ENCODE measurements at regions not wholly inside any gene's neighbourhood (a gene's known extent, or its start where the extent isn't known, plus 50 kb on each side); places are given as distances from the start of the nearest gene placed in this dataset.

- H3K27me3 Mint-ChIP-seq: no peaks in the 10 kb centered on the region
- TF ChIP-seq CTCF (conservative IDR thresholded peaks at IDR 0.05): no peak
- H3K4me3 Mint-ChIP-seq: no peak overlapping the region
- H3K9me3 Mint-ChIP-seq: peaks cover 8% of the 10 kb centered on the region
- peaks cover 4% of the 10 kb centered on the region for H3K4me1 Mint-ChIP-seq (ENCODE audit: unreplicated experiment)
- DNase-seq (ENCODE audit: extremely low spot score, unreplicated experiment): no peak
- no peaks in the 10 kb centered on the region for H3K36me3 Mint-ChIP-seq
- H3K27ac Mint-ChIP-seq: no peak overlapping the region
Observed at GRCh38 chr9:73680831-73681230, 529.2 kb downstream of the ANXA1 start.

GRCh38 chr9:73682789-73683188 lies 531.1 kb downstream of the ANXA1 start:
- H3K9me3 Mint-ChIP-seq: peaks cover 8% of the 10 kb centered on the region

GRCh38 chr9:73683862-73684591 lies 532.4 kb downstream of the ANXA1 start:
- DNase-seq (ENCODE audit: extremely low spot score, unreplicated experiment): no peak
- H3K27me3 Mint-ChIP-seq: no peaks in the 10 kb centered on the region
- peaks cover 8% of the 10 kb centered on the region for H3K9me3 Mint-ChIP-seq
- H3K4me1 Mint-ChIP-seq (ENCODE audit: unreplicated experiment): peaks cover 4% of the 10 kb centered on the region
- no peaks in the 10 kb centered on the region for H3K36me3 Mint-ChIP-seq
- H3K4me3 Mint-ChIP-seq: no peak overlapping the region
- H3K27ac Mint-ChIP-seq: no peak overlapping the region
- TF ChIP-seq CTCF (conservative IDR thresholded peaks at IDR 0.05): peak; percentile 79

More at GRCh38 chr9:73682789-73683188, 531.1 kb downstream of the ANXA1 start:
- TF ChIP-seq CTCF (conservative IDR thresholded peaks at IDR 0.05): no peak
- DNase-seq (ENCODE audit: extremely low spot score, unreplicated experiment): no peak
- no peaks in the 10 kb centered on the region for H3K27me3 Mint-ChIP-seq
- H3K27ac Mint-ChIP-seq: no peak overlapping the region
- H3K4me3 Mint-ChIP-seq: no peak overlapping the region
- H3K36me3 Mint-ChIP-seq: no peaks in the 10 kb centered on the region
- H3K4me1 Mint-ChIP-seq (ENCODE audit: unreplicated experiment): peaks cover 4% of the 10 kb centered on the region

DNA sequence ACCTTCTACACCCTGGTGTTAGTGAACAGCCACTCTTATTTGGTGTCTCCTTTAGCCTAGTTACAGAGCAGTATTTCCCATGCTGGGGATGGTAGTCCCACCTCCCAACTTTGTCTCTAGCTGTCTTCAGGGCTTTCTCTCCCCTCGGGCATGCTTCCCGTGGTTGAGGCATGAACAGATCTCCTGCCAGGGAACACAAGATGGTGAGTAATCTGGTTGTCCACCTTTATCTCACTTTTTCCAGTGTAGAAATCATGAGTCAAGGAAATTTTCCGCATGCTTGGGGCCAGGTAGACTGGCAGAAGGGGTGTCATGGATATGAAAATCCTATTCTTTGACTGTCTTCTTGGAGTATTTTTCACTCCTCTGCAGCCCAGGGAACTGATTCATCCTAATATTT lies 532.9 kb downstream of the ANXA1 start:
- Mint-ChIP-seq H3K4me1 (ENCODE audit: unreplicated experiment) (peaks cover 4% of the 10 kb centered on the region), H3K36me3 (no peaks in the 10 kb centered on the region), H3K9me3 (peaks cover 8% of the 10 kb centered on the region), H3K27ac (no peak overlapping the region), H3K4me3 (no peak overlapping the region), H3K27me3 (no peaks in the 10 kb centered on the region)
- DNase-seq (ENCODE audit: extremely low spot score, unreplicated experiment): no peak
- TF ChIP-seq CTCF (conservative IDR thresholded peaks at IDR 0.05): no peak

DNA sequence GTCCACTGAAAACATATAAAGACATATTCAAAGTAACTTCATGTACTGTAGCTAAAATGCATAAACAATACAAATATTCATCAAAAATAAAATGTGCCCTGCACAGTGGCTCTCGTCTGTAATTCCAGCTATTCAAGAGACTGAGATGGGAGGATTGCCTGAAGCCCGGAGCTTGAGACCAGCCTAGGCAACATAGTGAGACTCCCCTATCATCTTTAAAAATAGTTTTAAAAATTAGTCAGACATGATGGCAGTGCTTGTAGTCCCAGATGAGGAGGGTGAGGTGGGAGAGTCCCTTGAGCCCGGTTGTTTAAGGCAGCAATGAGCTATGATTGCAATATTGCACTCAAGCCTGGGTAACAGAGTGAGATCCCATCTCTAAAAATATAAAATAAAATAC lies 534.1 kb downstream of the ANXA1 start:
- no peak for DNase-seq (ENCODE audit: extremely low spot score, unreplicated experiment)
- peaks cover 4% of the 10 kb centered on the region for H3K4me1 Mint-ChIP-seq (ENCODE audit: unreplicated experiment)
- no peaks in the 10 kb centered on the region for H3K36me3 Mint-ChIP-seq
- H3K9me3 Mint-ChIP-seq: peaks cover 8% of the 10 kb centered on the region
- no peaks in the 10 kb centered on the region for H3K27me3 Mint-ChIP-seq
- no peak overlapping the region for H3K27ac Mint-ChIP-seq
- TF ChIP-seq CTCF (conservative IDR thresholded peaks at IDR 0.05): no peak
- no peak overlapping the region for H3K4me3 Mint-ChIP-seq

All from type B pancreatic cell (in vitro differentiated cells).